Ecto neural progenitor cell (in vitro differentiated cells): ENCODE measurements at regions not wholly inside any gene's neighbourhood (a gene's known extent, or its start where the extent isn't known, plus 50 kb on each side); places are given as distances from the start of the nearest gene placed in this dataset.
"Not testable (repeated sequence)": the region's sequence is repeated elsewhere in the genome, so short reads cannot be mapped to it uniquely, and the experiment has no call there.

ENCODE experiments used
- DNase-seq: peaks from one replicate; pipeline ENCODE4 v3.0.0-alpha.2; 2018; ENCODE audit warnings: low spot score

- no peak for DNase-seq
Observed at GRCh38 chr3:163450698-163451097, 1627.6 kb downstream of the SI start.

- DNase-seq: no peak
Observed at GRCh38 chr3:163438760-163439159, 1639.5 kb downstream of the SI start.

GRCh38 chr3:163422671-163423070 lies 1655.6 kb downstream of the SI start:
- DNase-seq: no peak

GRCh38 chr3:163391407-163392181 lies 1686.7 kb downstream of the SI start:
- no peak for DNase-seq

- no peak for DNase-seq
Observed at GRCh38 chr3:163384383-163384782, 1693.9 kb downstream of the SI start.

GRCh38 chr3:163382183-163382582 lies 1696.1 kb downstream of the SI start:
- DNase-seq: no peak

GRCh38 chr3:163368168-163368567 lies 1710.1 kb downstream of the SI start:
- no peak for DNase-seq

- no peak for DNase-seq
Observed at GRCh38 chr3:163364717-163365116, 1713.6 kb downstream of the SI start.

GRCh38 chr3:163362151-163362550 lies 1716.1 kb downstream of the SI start:
- DNase-seq: no peak

- not testable (repeated sequence) for DNase-seq
Observed at GRCh38 chr3:163361357-163361878, 1716.9 kb downstream of the SI start.

- no peak for DNase-seq
Observed at GRCh38 chr3:163347944-163348343, 1730.4 kb downstream of the SI start.

GRCh38 chr3:163335429-163335828 lies 1742.9 kb downstream of the SI start:
- no peak for DNase-seq

GRCh38 chr3:163328680-163329079 lies 1749.6 kb downstream of the SI start:
- no peak for DNase-seq

- no peak for DNase-seq
Observed at GRCh38 chr3:163327086-163327485, 1751.2 kb downstream of the SI start.

GRCh38 chr3:163315786-163316185 lies 1762.5 kb downstream of the SI start:
- DNase-seq: no peak

GRCh38 chr3:163306405-163306804 lies 1771.9 kb downstream of the SI start:
- DNase-seq: no peak

GRCh38 chr3:163273694-163274093 lies 1777.1 kb downstream of the OTOL1 start:
- DNase-seq: no peak

GRCh38 chr3:163266731-163267130 lies 1770.1 kb downstream of the OTOL1 start:
- DNase-seq: no peak

- DNase-seq: no peak
Observed at GRCh38 chr3:163261618-163262017, 1765.0 kb downstream of the OTOL1 start.

GRCh38 chr3:163261056-163261455 lies 1764.4 kb downstream of the OTOL1 start:
- no peak for DNase-seq

GRCh38 chr3:163218336-163218735 lies 1721.7 kb downstream of the OTOL1 start:
- no peak for DNase-seq

GRCh38 chr3:163213838-163214237 lies 1717.2 kb downstream of the OTOL1 start:
- DNase-seq: no peak

- DNase-seq: no peak
Observed at GRCh38 chr3:163196815-163197374, 1700.3 kb downstream of the OTOL1 start.

GRCh38 chr3:163196245-163196644 lies 1699.6 kb downstream of the OTOL1 start:
- no peak for DNase-seq
